HL-60 (cell line): ENCODE measurements at regions not wholly inside any gene's neighbourhood (a gene's known extent, or its start where the extent isn't known, plus 50 kb on each side); places are given as distances from the start of the nearest gene placed in this dataset.

Source experiments
- DNase-seq, 2 experiments: peaks; one replicate each; pipeline ENCODE4 v3.0.0-alpha.2; 2010 to 2020; ENCODE audit warnings: low read depth in 1 of 2, low spot score in 1 of 2
- H3K27ac ChIP-seq: fragments of 250-450 bp; sonication (Bioruptor Pico); replicated peaks from 2 replicates; pipeline ENCODE4 v1.5.1; 2020; ENCODE audit warnings: mild to moderate bottlenecking, moderate library complexity
- H3K27me3 ChIP-seq: fragments of 250-450 bp; sonication (Bioruptor Pico); 2 replicates; pipeline ENCODE4 v1.5.1; 2021; ENCODE audit warnings: mild to moderate bottlenecking, moderate library complexity; ENCODE audit not compliant: insufficient read depth, poor library complexity, severe bottlenecking
- H3K4me3 ChIP-seq: replicated peaks from 2 replicates; pipeline ENCODE4 v1.5.1; 2011; ENCODE audit warnings: mild to moderate bottlenecking, control low read depth, low read length; ENCODE audit not compliant: insufficient read depth
- GABPA ChIP-seq: IDR thresholded peaks from 2 replicates; pipeline ENCODE4 v1.6.1; 2012; ENCODE audit warnings: low read depth
- POLR2AphosphoS5 ChIP-seq: IDR thresholded peaks from 2 replicates; pipeline ENCODE4 v1.6.1; 2012; ENCODE audit warnings: low read depth
- SPI1 ChIP-seq: IDR thresholded peaks from 2 replicates; pipeline ENCODE4 v1.6.1; 2012; ENCODE audit warnings: low read depth, mild to moderate bottlenecking, borderline replicate concordance
- TF ChIP-seq, protein P1 (sequence below): IDR thresholded peaks from one replicate; pipeline ENCODE4 v1.5.1; 2011; ENCODE audit warnings: low read length, control low read depth, inconsistent platforms; ENCODE audit not compliant: insufficient read depth
- TF ChIP-seq, protein P2 (sequence below): IDR thresholded peaks from 2 replicates; pipeline ENCODE4 v1.6.1; 2012; ENCODE audit warnings: low read depth; ENCODE audit not compliant: insufficient replicate concordance

GRCh38 chr1:188269956-188270355 is 1441.2 kb downstream of the PLA2G4A start:
- no peak overlapping the region for H3K4me3 ChIP-seq
- no peak for DNase-seq
- no peak overlapping the region for H3K27ac ChIP-seq
- TF ChIP-seq, protein P1, sequence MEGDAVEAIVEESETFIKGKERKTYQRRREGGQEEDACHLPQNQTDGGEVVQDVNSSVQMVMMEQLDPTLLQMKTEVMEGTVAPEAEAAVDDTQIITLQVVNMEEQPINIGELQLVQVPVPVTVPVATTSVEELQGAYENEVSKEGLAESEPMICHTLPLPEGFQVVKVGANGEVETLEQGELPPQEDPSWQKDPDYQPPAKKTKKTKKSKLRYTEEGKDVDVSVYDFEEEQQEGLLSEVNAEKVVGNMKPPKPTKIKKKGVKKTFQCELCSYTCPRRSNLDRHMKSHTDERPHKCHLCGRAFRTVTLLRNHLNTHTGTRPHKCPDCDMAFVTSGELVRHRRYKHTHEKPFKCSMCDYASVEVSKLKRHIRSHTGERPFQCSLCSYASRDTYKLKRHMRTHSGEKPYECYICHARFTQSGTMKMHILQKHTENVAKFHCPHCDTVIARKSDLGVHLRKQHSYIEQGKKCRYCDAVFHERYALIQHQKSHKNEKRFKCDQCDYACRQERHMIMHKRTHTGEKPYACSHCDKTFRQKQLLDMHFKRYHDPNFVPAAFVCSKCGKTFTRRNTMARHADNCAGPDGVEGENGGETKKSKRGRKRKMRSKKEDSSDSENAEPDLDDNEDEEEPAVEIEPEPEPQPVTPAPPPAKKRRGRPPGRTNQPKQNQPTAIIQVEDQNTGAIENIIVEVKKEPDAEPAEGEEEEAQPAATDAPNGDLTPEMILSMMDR = no peak
- no peak for TF ChIP-seq SPI1
- TF ChIP-seq POLR2AphosphoS5 = no peak
- TF ChIP-seq GABPA = no peak
- no peaks in the 10 kb centered on the region for H3K27me3 ChIP-seq

- no peak overlapping the region for H3K4me3 ChIP-seq
- TF ChIP-seq POLR2AphosphoS5 = no peak
- no peak for TF ChIP-seq GABPA
- TF ChIP-seq, protein P1 = no peak
- TF ChIP-seq SPI1 = no peak
- TF ChIP-seq, protein P2, sequence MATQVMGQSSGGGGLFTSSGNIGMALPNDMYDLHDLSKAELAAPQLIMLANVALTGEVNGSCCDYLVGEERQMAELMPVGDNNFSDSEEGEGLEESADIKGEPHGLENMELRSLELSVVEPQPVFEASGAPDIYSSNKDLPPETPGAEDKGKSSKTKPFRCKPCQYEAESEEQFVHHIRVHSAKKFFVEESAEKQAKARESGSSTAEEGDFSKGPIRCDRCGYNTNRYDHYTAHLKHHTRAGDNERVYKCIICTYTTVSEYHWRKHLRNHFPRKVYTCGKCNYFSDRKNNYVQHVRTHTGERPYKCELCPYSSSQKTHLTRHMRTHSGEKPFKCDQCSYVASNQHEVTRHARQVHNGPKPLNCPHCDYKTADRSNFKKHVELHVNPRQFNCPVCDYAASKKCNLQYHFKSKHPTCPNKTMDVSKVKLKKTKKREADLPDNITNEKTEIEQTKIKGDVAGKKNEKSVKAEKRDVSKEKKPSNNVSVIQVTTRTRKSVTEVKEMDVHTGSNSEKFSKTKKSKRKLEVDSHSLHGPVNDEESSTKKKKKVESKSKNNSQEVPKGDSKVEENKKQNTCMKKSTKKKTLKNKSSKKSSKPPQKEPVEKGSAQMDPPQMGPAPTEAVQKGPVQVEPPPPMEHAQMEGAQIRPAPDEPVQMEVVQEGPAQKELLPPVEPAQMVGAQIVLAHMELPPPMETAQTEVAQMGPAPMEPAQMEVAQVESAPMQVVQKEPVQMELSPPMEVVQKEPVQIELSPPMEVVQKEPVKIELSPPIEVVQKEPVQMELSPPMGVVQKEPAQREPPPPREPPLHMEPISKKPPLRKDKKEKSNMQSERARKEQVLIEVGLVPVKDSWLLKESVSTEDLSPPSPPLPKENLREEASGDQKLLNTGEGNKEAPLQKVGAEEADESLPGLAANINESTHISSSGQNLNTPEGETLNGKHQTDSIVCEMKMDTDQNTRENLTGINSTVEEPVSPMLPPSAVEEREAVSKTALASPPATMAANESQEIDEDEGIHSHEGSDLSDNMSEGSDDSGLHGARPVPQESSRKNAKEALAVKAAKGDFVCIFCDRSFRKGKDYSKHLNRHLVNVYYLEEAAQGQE = no peak
- H3K27ac ChIP-seq = no peak overlapping the region
- DNase-seq = no peak
- no peaks in the 10 kb centered on the region for H3K27me3 ChIP-seq
Measured at GRCh38 chr1:188270497-188270896, 1441.7 kb downstream of the PLA2G4A start.

DNA sequence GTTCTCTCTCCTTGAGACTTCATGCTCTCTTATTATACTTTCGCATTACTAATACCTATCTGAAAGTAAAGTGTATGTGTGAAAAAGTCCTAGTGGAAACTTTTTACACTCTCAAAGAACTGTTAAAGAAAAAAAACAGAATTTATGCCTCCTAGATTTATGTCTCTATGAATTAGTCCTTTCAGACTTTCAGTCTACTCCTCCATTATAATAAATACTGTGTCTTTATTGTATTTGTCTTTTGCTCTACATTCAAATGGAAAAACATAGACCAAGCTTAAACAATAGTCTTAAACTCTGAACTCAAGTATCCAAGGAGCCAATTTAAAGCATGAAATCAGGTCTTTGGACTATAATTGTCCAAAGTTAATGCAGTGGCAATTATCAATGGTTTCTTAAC is 1449.0 kb downstream of the PLA2G4A start:
- Histone ChIP-seq H3K4me3 (no peak overlapping the region), H3K27ac (no peak overlapping the region), H3K27me3 (no peaks in the 10 kb centered on the region)
- DNase-seq = no peak
- TF ChIP-seq, protein P1 = no peak
- no peak for TF ChIP-seq POLR2AphosphoS5
- TF ChIP-seq, protein P2 = no peak
- TF ChIP-seq SPI1 = no peak

DNA sequence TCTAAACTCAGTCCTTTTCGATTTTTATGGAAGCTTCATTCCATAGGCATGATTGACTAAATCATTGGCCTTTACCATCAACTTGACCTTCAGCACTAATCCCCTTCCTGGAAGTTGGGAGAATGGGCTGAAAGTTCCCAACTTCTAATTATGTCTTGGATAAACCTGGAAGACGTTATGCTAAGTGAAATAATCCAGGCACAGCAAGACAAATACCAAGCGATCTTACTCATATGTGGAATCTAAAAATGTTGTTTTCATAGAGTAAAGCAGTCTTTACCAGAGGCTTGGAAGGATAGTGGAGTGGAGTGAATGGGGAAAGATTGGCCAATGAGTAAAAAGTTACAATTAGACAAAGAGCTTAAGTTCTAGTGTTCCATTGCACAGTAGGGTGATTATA is 1453.2 kb downstream of the PLA2G4A start:
- no peak for DNase-seq
- no peak overlapping the region for H3K4me3 ChIP-seq
- TF ChIP-seq GABPA (no peak), POLR2AphosphoS5 (no peak)
- TF ChIP-seq, protein P1 = no peak
- TF ChIP-seq, protein P2 = no peak

More for the DNA sequence above, 1453.2 kb downstream of the PLA2G4A start:
- Histone ChIP-seq H3K27ac (no peak overlapping the region), H3K27me3 (no peaks in the 10 kb centered on the region)
